PC-3 (cell line): ENCODE measurements at regions not wholly inside any gene's neighbourhood (a gene's known extent, or its start where the extent isn't known, plus 50 kb on each side); places are given as distances from the start of the nearest gene placed in this dataset.

Experiments used
- ATAC-seq: fragments of 200-7000 bp; cut with Tn5 transposase; 2 replicates; pipeline ENCODE4 v1.9.1; 2020; ENCODE audit warnings: mild to moderate bottlenecking, moderate library complexity
- BruUV-seq: library from RNA; stranded (reverse); fragments of 400-500 nt; replicated peaks from 2 replicates; lab custom pipeline; 2021; lab: Mats Ljungman, UMichigan
- CTCF ChIA-PET: fragments of 300-600 bp; sonication (Branson Sonifier 250); formaldehyde crosslinking; loops from one replicate; lab custom pipeline; 2022; ENCODE audit warnings: antibody characterized with exemption; lab: Charles Lee
- POLR2A ChIA-PET: fragments of 300-600 bp; sonication (Branson Sonifier 250); formaldehyde crosslinking; loops from one replicate; lab custom pipeline; 2022; ENCODE audit warnings: antibody characterized with exemption; ENCODE audit not compliant: unreplicated experiment; lab: Charles Lee
- DNase-seq: peaks from one replicate; pipeline ENCODE4 v3.0.0-alpha.2; 2015
- H2AFZ ChIP-seq: fragments of 300-600 bp; sonication (generic); 2 replicates; pipeline ENCODE4 v1.6.0; 2016; ENCODE audit warnings: antibody characterized with exemption, low read length
- H3F3A ChIP-seq: fragments of 300-600 bp; sonication (generic); one replicate; pipeline ENCODE4 v1.6.0; 2017; ENCODE audit warnings: antibody characterized with exemption, low read length, control low read depth, mild to moderate bottlenecking; ENCODE audit not compliant: unreplicated experiment
- H3K27ac ChIP-seq: fragments of 300-600 bp; sonication (generic); 2 replicates; pipeline ENCODE4 v1.5.1; 2016; ENCODE audit warnings: mild to moderate bottlenecking, low read length
- H3K27me3 ChIP-seq: fragments of 300-600 bp; sonication (generic); 2 replicates; pipeline ENCODE4 v1.6.1; 2016; ENCODE audit warnings: low read length, mixed read lengths
- H3K36me3 ChIP-seq: fragments of 300-600 bp; sonication (generic); 2 replicates; pipeline ENCODE4 v1.6.1; 2016; ENCODE audit warnings: low read depth, mixed run types, low read length, mixed read lengths
- H3K4me1 ChIP-seq: fragments of 300-600 bp; sonication (generic); 2 replicates; pipeline ENCODE4 v1.5.1; 2016; ENCODE audit warnings: low read length; ENCODE audit not compliant: insufficient read depth
- H3K4me2 ChIP-seq: fragments of 300-600 bp; sonication (generic); 2 replicates; pipeline ENCODE4 v1.6.0; 2016; ENCODE audit warnings: low read length
- H3K4me3 ChIP-seq: fragments of 300-600 bp; sonication (generic); 2 replicates; pipeline ENCODE4 v1.5.1; 2016; ENCODE audit warnings: mild to moderate bottlenecking, low read length, mixed read lengths
- H3K79me2 ChIP-seq: fragments of 300-600 bp; sonication (generic); 2 replicates; pipeline ENCODE4 v1.6.1; 2017; ENCODE audit warnings: low read length, mixed read lengths
- H3K9ac ChIP-seq: fragments of 300-600 bp; sonication (generic); 2 replicates; pipeline ENCODE4 v1.6.0; 2016; ENCODE audit warnings: mild to moderate bottlenecking, low read length
- H3K9me2 ChIP-seq: fragments of 300-600 bp; sonication (generic); replicated peaks from 2 replicates; pipeline ENCODE4 v1.6.1; 2016; ENCODE audit warnings: mixed run types, low read length, mixed read lengths
- H3K9me3 ChIP-seq: fragments of 300-600 bp; sonication (generic); 2 replicates; pipeline ENCODE4 v1.6.1; 2016; ENCODE audit warnings: low read length, mixed read lengths
- H4K20me1 ChIP-seq: fragments of 300-600 bp; sonication (generic); 2 replicates; pipeline ENCODE4 v1.6.1; 2016; ENCODE audit warnings: low read length, mixed read lengths
- CTCF ChIP-seq: fragments of 300-600 bp; sonication (generic); conservative IDR thresholded peaks from 2 replicates; pipeline ENCODE4 v1.5.1; 2017; ENCODE audit warnings: antibody characterized with exemption, low read depth, mild to moderate bottlenecking, low read length
- EZH2 ChIP-seq: fragments of 300-600 bp; sonication (generic); IDR thresholded peaks from one replicate; pipeline ENCODE4 v1.6.1; 2017; ENCODE audit warnings: antibody characterized with exemption, mild to moderate bottlenecking, low read length; ENCODE audit not compliant: unreplicated experiment
- EZH2phosphoT487 ChIP-seq: fragments of 300-600 bp; sonication (generic); IDR thresholded peaks from 2 replicates; pipeline ENCODE4 v1.6.1; 2018; ENCODE audit warnings: mild to moderate bottlenecking, antibody characterized with exemption, low read length, borderline replicate concordance
- intact Hi-C: fragments of 100-400 bp; cut with micrococcal nuclease; formaldehyde crosslinking; loops from 2 replicates; pipeline ENCODE4 v1.9.0; 2023

DNA sequence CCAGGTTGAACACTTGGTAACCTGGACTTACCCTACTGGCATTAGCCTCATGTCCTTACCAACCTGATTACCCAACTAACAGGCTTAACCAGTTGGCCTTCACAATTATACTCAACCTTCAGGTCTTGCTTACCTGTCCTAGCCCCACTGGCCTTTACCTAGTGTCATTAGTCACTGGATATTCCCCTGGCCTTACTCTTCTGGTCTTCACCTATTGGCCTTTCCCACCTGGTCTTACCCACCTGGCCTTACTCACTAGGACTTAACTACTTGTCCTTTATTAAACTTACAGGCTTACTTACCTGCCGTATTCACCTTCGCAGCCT, 131.1 kb upstream of the ZSWIM2 start:
- no peaks in the 10 kb centered on the region for H3K79me2 ChIP-seq
- DNase-seq (peak; percentile 10), ATAC-seq (no peak)
- no peaks in the 10 kb centered on the region for H3K9me2 ChIP-seq
- no peaks in the 10 kb centered on the region for H3K27me3 ChIP-seq
- H3K36me3 ChIP-seq, result no peaks in the 10 kb centered on the region
- ChIA-PET POLR2A (no interaction called here), CTCF (no interaction called here)
- H3K27ac ChIP-seq, result no peak overlapping the region
- H3K4me2 ChIP-seq, result no peak overlapping the region
- no peaks in the 10 kb centered on the region for H3K9me3 ChIP-seq
- H2AFZ ChIP-seq, result no peak overlapping the region
- no peaks in the 10 kb centered on the region for H3K4me1 ChIP-seq
- no peaks in the 10 kb centered on the region for H3F3A ChIP-seq
- no TSS peak for BruUV-seq
- intact Hi-C loops, result no loop called here
- no peak for TF ChIP-seq EZH2
- TF ChIP-seq CTCF, result no peak
- TF ChIP-seq EZH2phosphoT487, result no peak
- no peak overlapping the region for H3K9ac ChIP-seq
- no peak overlapping the region for H3K4me3 ChIP-seq
- H4K20me1 ChIP-seq, result no peaks in the 10 kb centered on the region

GRCh38 chr2:186979439-186980116, 130.6 kb upstream of the ZSWIM2 start:
- no peak overlapping the region for H3K27ac ChIP-seq
- CTCF ChIA-PET, result no interaction called here
- no peak overlapping the region for H3K4me3 ChIP-seq
- POLR2A ChIA-PET, result no interaction called here
- no peaks in the 10 kb centered on the region for H3K4me1 ChIP-seq
- no peaks in the 10 kb centered on the region for H3F3A ChIP-seq
- no peaks in the 10 kb centered on the region for H4K20me1 ChIP-seq
- no peaks in the 10 kb centered on the region for H3K9me3 ChIP-seq
- H3K9me2 ChIP-seq, result no peaks in the 10 kb centered on the region
- H3K79me2 ChIP-seq, result no peaks in the 10 kb centered on the region
- no peaks in the 10 kb centered on the region for H3K27me3 ChIP-seq
- intact Hi-C loops, result no loop called here
- ATAC-seq (no peak), DNase-seq (no peak)
- H2AFZ ChIP-seq, result no peak overlapping the region
- TF ChIP-seq EZH2phosphoT487 (no peak), CTCF (no peak), EZH2 (no peak)
- no TSS peak for BruUV-seq
- H3K36me3 ChIP-seq, result no peaks in the 10 kb centered on the region
- H3K4me2 ChIP-seq, result no peak overlapping the region
- no peak overlapping the region for H3K9ac ChIP-seq

GRCh38 chr2:186977433-186978045, 128.6 kb upstream of the ZSWIM2 start:
- no peaks in the 10 kb centered on the region for H3K9me3 ChIP-seq
- no peaks in the 10 kb centered on the region for H3K4me1 ChIP-seq
- no peak overlapping the region for H3K4me2 ChIP-seq
- CTCF ChIA-PET, result no interaction called here
- no peaks in the 10 kb centered on the region for H3K79me2 ChIP-seq
- H3K4me3 ChIP-seq, result no peak overlapping the region
- H3K9ac ChIP-seq, result no peak overlapping the region
- no peaks in the 10 kb centered on the region for H3F3A ChIP-seq
- H3K27me3 ChIP-seq, result no peaks in the 10 kb centered on the region
- no TSS peak for BruUV-seq
- intact Hi-C loops, result no loop called here
- no peak overlapping the region for H2AFZ ChIP-seq
- DNase-seq (no peak), ATAC-seq (no peak)
- H4K20me1 ChIP-seq, result no peaks in the 10 kb centered on the region
- POLR2A ChIA-PET, result no interaction called here
- H3K27ac ChIP-seq, result no peak overlapping the region
- TF ChIP-seq CTCF, result no peak
- TF ChIP-seq EZH2phosphoT487, result no peak
- no peak for TF ChIP-seq EZH2
- H3K9me2 ChIP-seq, result no peaks in the 10 kb centered on the region
- no peaks in the 10 kb centered on the region for H3K36me3 ChIP-seq
